ENCODE measurements at regions not wholly inside any gene's neighbourhood (a gene's known extent, or its start where the extent isn't known, plus 50 kb on each side); places are given as distances from the start of the nearest gene placed in this dataset.

- FAIRE-seq (no peak), ATAC-seq (no peak), DNase-seq (ENCODE audit: low spot score) (no peak)
- Histone ChIP-seq H3K9ac (ENCODE audit: insufficient read depth, low read depth, low read length) (no peak overlapping the region), H3K27ac (ENCODE audit: extremely low read length, insufficient read depth, low read length) (no peak overlapping the region), H3K79me2 (ENCODE audit: insufficient read depth, low read length) (no peaks in the 10 kb centered on the region), H3K4me3 (replicated peaks in 1 of 3; ENCODE audit: insufficient read depth in 1 of 3, low read depth in 2 of 3, low read length in 3 of 3) (no peak overlapping the region), H3K9me3 (ENCODE audit: low read length) (no peaks in the 10 kb centered on the region), H2AFZ (ENCODE audit: low read length) (no peak overlapping the region), H3K4me1 (ENCODE audit: insufficient read depth, low read length) (no peaks in the 10 kb centered on the region), H3K27me3 (ENCODE audit: control insufficient read depth in 1 of 2, insufficient read depth in 2 of 2, low read length in 2 of 2) (peaks cover 0 to 10% of the 10 kb centered on the region in 2 experiments; a peak in 2 of 5 replicates), H3K4me2 (ENCODE audit: low read depth, low read length) (no peak overlapping the region), H3K36me3 (replicated peaks in 1 of 2; ENCODE audit: control insufficient read depth in 1 of 2, insufficient read depth in 2 of 2, low read length in 2 of 2) (no peaks in the 10 kb centered on the region), H4K20me1 (ENCODE audit: insufficient read depth, low read length) (no peaks in the 10 kb centered on the region)
- no TSS peak for BruUV-seq (replicated peaks)
- 3% methylated on average over 3 of the region's 3 CpGs for WGBS (ENCODE audit: low lambda C conversion rate)
- POLR2A ChIA-PET: no interaction called here
- in situ Hi-C loops (cut with HindIII; ENCODE audit: extremely low pct_ligation_motif_present, low pct_unique_long_range_greater_than_20kb): no loop called here
- TF ChIP-seq ZNF670 (CRISPR knock-in tag; IDR thresholded peaks at IDR 0.05; ENCODE audit: borderline replicate concordance): no peak
- TF ChIP-seq GATA4 (IDR thresholded peaks at IDR 0.05; ENCODE audit: borderline replicate concordance, low read depth): no peak
- no peak for TF ChIP-seq SYNCRIP (IDR thresholded peaks at IDR 0.05; ENCODE audit: insufficient read depth, low read depth, low read length)
- no peak for TF ChIP-seq FOXC1 (CRISPR knock-in tag; IDR thresholded peaks at IDR 0.05; ENCODE audit: borderline replicate concordance)
- TF ChIP-seq ZNF451 (CRISPR knock-in tag; IDR thresholded peaks at IDR 0.05): no peak
- no peak for TF ChIP-seq IKZF1 (IDR thresholded peaks at IDR 0.05)
- no peak for TF ChIP-seq SMYD3 (CRISPR knock-in tag; IDR thresholded peaks at IDR 0.05)
- no peak for TF ChIP-seq HDAC1 (CRISPR knock-in tag; IDR thresholded peaks at IDR 0.05)
- no peak for TF ChIP-seq KLF11 (CRISPR knock-in tag; IDR thresholded peaks at IDR 0.05)
- no peak for TF ChIP-seq SRSF1 (optimal IDR thresholded peaks at IDR 0.05; ENCODE audit: low read depth, low read length)
- no peak for TF ChIP-seq ZNF564 (CRISPR knock-in tag; IDR thresholded peaks at IDR 0.05)
- CTCF ChIA-PET (ENCODE audit: low intra/inter-chr PET ratio, low total read pairs): no interaction called here
- intact Hi-C loops (cut with micrococcal nuclease; ENCODE audit: unreplicated experiment): no loop called here
Observed at GRCh38 chr16:73912281-73912680, 384.3 kb upstream of the PSMD7 start.

GRCh38 chr16:73909529-73910035 lies 387.0 kb upstream of the PSMD7 start:
- no peaks in the 10 kb centered on the region for H4K20me1 ChIP-seq (ENCODE audit: insufficient read depth, low read length)
- H3K4me1 ChIP-seq (ENCODE audit: insufficient read depth, low read length): no peaks in the 10 kb centered on the region
- H3K4me2 ChIP-seq (ENCODE audit: low read depth, low read length): no peak overlapping the region
- H2AFZ ChIP-seq (ENCODE audit: low read length): no peak overlapping the region
- H3K9ac ChIP-seq (ENCODE audit: insufficient read depth, low read depth, low read length): no peak overlapping the region
- DNase-seq (ENCODE audit: low spot score) (no peak), ATAC-seq (no peak), FAIRE-seq (no peak)
- no peaks in the 10 kb centered on the region for H3K36me3 ChIP-seq (replicated peaks in 1 of 2; ENCODE audit: control insufficient read depth in 1 of 2, insufficient read depth in 2 of 2, low read length in 2 of 2)
- WGBS (ENCODE audit: low lambda C conversion rate): 3% methylated on average over 5 of the region's 5 CpGs
- intact Hi-C loops (cut with micrococcal nuclease; ENCODE audit: unreplicated experiment): no loop called here
- no peak overlapping the region for H3K27ac ChIP-seq (ENCODE audit: extremely low read length, insufficient read depth, low read length)
- BruUV-seq (replicated peaks): no TSS peak
- H3K27me3 ChIP-seq (ENCODE audit: control insufficient read depth in 1 of 2, insufficient read depth in 2 of 2, low read length in 2 of 2): peaks cover 0 to 10% of the 10 kb centered on the region in 2 experiments; a peak in 2 of 5 replicates
- no peak overlapping the region for H3K4me3 ChIP-seq (replicated peaks in 1 of 3; ENCODE audit: insufficient read depth in 1 of 3, low read depth in 2 of 3, low read length in 3 of 3)
- CTCF ChIA-PET (ENCODE audit: low intra/inter-chr PET ratio, low total read pairs): no interaction called here
- POLR2A ChIA-PET: no interaction called here
- in situ Hi-C loops (cut with HindIII; ENCODE audit: extremely low pct_ligation_motif_present, low pct_unique_long_range_greater_than_20kb): no loop called here
- H3K79me2 ChIP-seq (ENCODE audit: insufficient read depth, low read length): no peaks in the 10 kb centered on the region
- H3K9me3 ChIP-seq (ENCODE audit: low read length): no peaks in the 10 kb centered on the region
- TF ChIP-seq GABPA (IDR thresholded peaks at IDR 0.05; ENCODE audit: low read depth, low read length): no peak
- no peak for TF ChIP-seq GABPA (CRISPR knock-in tag; IDR thresholded peaks at IDR 0.05; ENCODE audit: low read depth)
- TF ChIP-seq ZNF704 (CRISPR knock-in tag; IDR thresholded peaks at IDR 0.05; ENCODE audit: borderline replicate concordance): no peak
- TF ChIP-seq SCMH1 (CRISPR knock-in tag; IDR thresholded peaks at IDR 0.05; ENCODE audit: borderline replicate concordance): no peak
- no peak for TF ChIP-seq ADNP (CRISPR knock-in tag; IDR thresholded peaks at IDR 0.05)
- TF ChIP-seq MLX (CRISPR knock-in tag; IDR thresholded peaks at IDR 0.05): no peak
- TF ChIP-seq HOXD1 (CRISPR knock-in tag; IDR thresholded peaks at IDR 0.05): no peak
- peak; percentile 71 for TF ChIP-seq ATF7 (IDR thresholded peaks at IDR 0.05)
- no peak for TF ChIP-seq ATF7 (CRISPR knock-in tag; IDR thresholded peaks at IDR 0.05)
- no peak for TF ChIP-seq ZNF225 (CRISPR knock-in tag; IDR thresholded peaks at IDR 0.05)
- peak; percentile 41 to 57; a peak in 3 of 4 replicates for TF ChIP-seq MAFK (conservative IDR thresholded peaks at IDR 0.05 in 1 of 2, IDR thresholded peaks at IDR 0.05 in 1 of 2; ENCODE audit: low read length in 2 of 2)

Measured in HepG2 (cell line).